ENCODE measurements at regions not wholly inside any gene's neighbourhood (a gene's known extent, or its start where the extent isn't known, plus 50 kb on each side); places are given as distances from the start of the nearest gene placed in this dataset.

GRCh38 chr13:62375653-62376052 lies 960.0 kb upstream of the PCDH20 start:
- TF ChIP-seq CTCF (conservative IDR thresholded peaks at IDR 0.05; ENCODE audit: low read length): no peak
- TF ChIP-seq EZH2phosphoT487 (IDR thresholded peaks at IDR 0.05; ENCODE audit: borderline replicate concordance): no peak

Measured in Loucy (cell line).